ENCODE measurements at regions not wholly inside any gene's neighbourhood (a gene's known extent, or its start where the extent isn't known, plus 50 kb on each side); places are given as distances from the start of the nearest gene placed in this dataset.

GRCh38 chr7:124692425-124692824 lies 73.2 kb downstream of the GPR37 start:
- 59 to 76% (median 71%) methylated on average over 1 of the region's 1 CpG for WGBS, 4 donors
- intact Hi-C loops (cut with DNase I) = no loop called here
- Histone ChIP-seq H3K36me3 (no peaks in the 10 kb centered on the region), H3K4me1 (no peaks in the 10 kb centered on the region), H3K9me3 (peaks cover 0 to 4% (median 0%) of the 10 kb centered on the region in 12 donors), H3K27me3 (no peaks in the 10 kb centered on the region), H3K27ac (no peak overlapping the region), H3K4me3 (no peak overlapping the region)
- no peak for TF ChIP-seq POLR2A (IDR thresholded peaks at IDR 0.05)
- TF ChIP-seq, protein P1, sequence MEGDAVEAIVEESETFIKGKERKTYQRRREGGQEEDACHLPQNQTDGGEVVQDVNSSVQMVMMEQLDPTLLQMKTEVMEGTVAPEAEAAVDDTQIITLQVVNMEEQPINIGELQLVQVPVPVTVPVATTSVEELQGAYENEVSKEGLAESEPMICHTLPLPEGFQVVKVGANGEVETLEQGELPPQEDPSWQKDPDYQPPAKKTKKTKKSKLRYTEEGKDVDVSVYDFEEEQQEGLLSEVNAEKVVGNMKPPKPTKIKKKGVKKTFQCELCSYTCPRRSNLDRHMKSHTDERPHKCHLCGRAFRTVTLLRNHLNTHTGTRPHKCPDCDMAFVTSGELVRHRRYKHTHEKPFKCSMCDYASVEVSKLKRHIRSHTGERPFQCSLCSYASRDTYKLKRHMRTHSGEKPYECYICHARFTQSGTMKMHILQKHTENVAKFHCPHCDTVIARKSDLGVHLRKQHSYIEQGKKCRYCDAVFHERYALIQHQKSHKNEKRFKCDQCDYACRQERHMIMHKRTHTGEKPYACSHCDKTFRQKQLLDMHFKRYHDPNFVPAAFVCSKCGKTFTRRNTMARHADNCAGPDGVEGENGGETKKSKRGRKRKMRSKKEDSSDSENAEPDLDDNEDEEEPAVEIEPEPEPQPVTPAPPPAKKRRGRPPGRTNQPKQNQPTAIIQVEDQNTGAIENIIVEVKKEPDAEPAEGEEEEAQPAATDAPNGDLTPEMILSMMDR (IDR thresholded peaks at IDR 0.05) = no peak
- DNase-seq (no peak), ATAC-seq (no peak)

DNA sequence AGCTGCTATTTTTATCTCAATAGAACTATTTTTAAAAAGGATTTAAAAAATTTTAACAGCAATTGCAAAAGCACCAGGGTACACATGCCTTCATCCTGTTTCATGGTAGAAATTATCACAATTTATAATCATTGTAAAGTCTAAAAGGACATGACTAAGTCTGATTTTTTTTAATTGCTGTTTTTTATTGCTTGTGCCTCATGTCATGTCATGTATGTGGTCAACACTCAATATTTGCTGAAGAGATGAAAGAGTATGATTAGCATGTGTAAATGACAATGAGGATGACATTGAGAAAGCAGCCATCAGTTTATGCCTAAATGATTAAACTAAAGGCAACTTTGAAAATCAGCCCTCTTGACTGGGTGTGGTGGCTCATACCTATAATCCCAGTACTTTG lies 74.8 kb downstream of the GPR37 start:
- no peak overlapping the region for H3K27ac ChIP-seq
- H3K4me3 ChIP-seq = no peak overlapping the region
- DNase-seq = no peak
- no peak for ATAC-seq
- H3K9me3 ChIP-seq = peaks cover 0 to 4% (median 0%) of the 10 kb centered on the region in 12 donors
- TF ChIP-seq, protein P1 (IDR thresholded peaks at IDR 0.05) = no peak
- no peak for TF ChIP-seq POLR2A (IDR thresholded peaks at IDR 0.05)
- no peaks in the 10 kb centered on the region for H3K27me3 ChIP-seq
- intact Hi-C loops (cut with DNase I) = no loop called here
- no peaks in the 10 kb centered on the region for H3K4me1 ChIP-seq
- H3K36me3 ChIP-seq = no peaks in the 10 kb centered on the region

- Histone ChIP-seq H3K4me1 (no peaks in the 10 kb centered on the region), H3K36me3 (no peaks in the 10 kb centered on the region), H3K27me3 (no peaks in the 10 kb centered on the region), H3K27ac (no peak overlapping the region), H3K9me3 (peaks cover 0 to 4% (median 0%) of the 10 kb centered on the region in 12 donors), H3K4me3 (no peak overlapping the region)
- ATAC-seq (no peak), DNase-seq (no peak)
- TF ChIP-seq POLR2A (IDR thresholded peaks at IDR 0.05) = no peak
- WGBS, 4 donors = 84 to 92% (median 86%) methylated on average over 1 of the region's 1 CpG
- intact Hi-C loops (cut with DNase I) = no loop called here
Observed at GRCh38 chr7:124689931-124690330, 75.7 kb downstream of the GPR37 start.

- intact Hi-C loops (cut with DNase I) = no loop called here
- Histone ChIP-seq H3K36me3 (no peaks in the 10 kb centered on the region), H3K4me1 (no peaks in the 10 kb centered on the region), H3K27me3 (no peaks in the 10 kb centered on the region), H3K27ac (no peak overlapping the region), H3K9me3 (peaks cover 0 to 4% (median 0%) of the 10 kb centered on the region in 12 donors), H3K4me3 (no peak overlapping the region)
- TF ChIP-seq, protein P1 (IDR thresholded peaks at IDR 0.05) = no peak
- TF ChIP-seq POLR2A (IDR thresholded peaks at IDR 0.05) = no peak
- ATAC-seq = no peak
- WGBS, 4 donors = 53 to 62% (median 55%) methylated on average over 2 of the region's 2 CpGs
- DNase-seq = no peak
Observed at GRCh38 chr7:124689523-124689922, 76.1 kb downstream of the GPR37 start.

DNA sequence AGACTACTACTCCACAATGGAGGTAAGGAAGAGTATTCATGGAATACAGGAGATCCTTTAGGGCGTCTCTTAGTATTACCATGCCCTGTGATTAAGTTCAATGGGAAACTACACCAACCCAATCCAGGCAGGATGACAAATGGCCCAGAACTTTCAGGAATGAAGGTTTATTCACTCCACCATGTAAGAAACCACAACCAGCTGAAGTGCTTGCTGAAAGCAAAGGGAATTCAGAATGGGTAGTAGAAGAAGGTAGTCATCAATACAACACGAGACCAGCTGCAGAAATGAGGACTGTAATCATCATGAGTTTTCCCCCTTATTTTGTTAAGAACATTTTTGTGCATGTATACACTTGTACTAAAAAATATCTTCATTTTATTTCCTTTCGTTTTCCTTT lies 76.6 kb downstream of the GPR37 start:
- ATAC-seq (no peak), DNase-seq (no peak)
- H3K27ac ChIP-seq = no peak overlapping the region
- no peaks in the 10 kb centered on the region for H3K4me1 ChIP-seq
- intact Hi-C loops (cut with DNase I) = no loop called here
- no peak for TF ChIP-seq POLR2A (IDR thresholded peaks at IDR 0.05)
- TF ChIP-seq, protein P1 (IDR thresholded peaks at IDR 0.05) = no peak
- H3K36me3 ChIP-seq = no peaks in the 10 kb centered on the region
- 78 to 82% (median 81%) methylated on average over 3 of the region's 3 CpGs for WGBS, 4 donors
- peaks cover 0 to 2% (median 0%) of the 10 kb centered on the region in 12 donors for H3K9me3 ChIP-seq
- no peaks in the 10 kb centered on the region for H3K27me3 ChIP-seq
- no peak overlapping the region for H3K4me3 ChIP-seq
